Femur (tissue), 1 donor: ENCODE measurements at regions not wholly inside any gene's neighbourhood (a gene's known extent, or its start where the extent isn't known, plus 50 kb on each side); places are given as distances from the start of the nearest gene placed in this dataset.
"Not testable (repeated sequence)": the region's sequence is repeated elsewhere in the genome, so short reads cannot be mapped to it uniquely, and the experiment has no call there.

ENCODE experiments used
- DNase-seq: peaks from one replicate; pipeline ENCODE4 v3.0.0-alpha.2; 2017

- not testable (repeated sequence) for DNase-seq
Observed at GRCh38 chr4:154907345-154908045, 126.4 kb downstream of the RBM46 start.

GRCh38 chr4:154908168-154908567, 127.1 kb downstream of the RBM46 start:
- DNase-seq = no peak

GRCh38 chr4:154911097-154911496, 130.0 kb downstream of the RBM46 start:
- no peak for DNase-seq

- DNase-seq = no peak
Observed at GRCh38 chr4:154911608-154912098, 130.6 kb downstream of the RBM46 start.

GRCh38 chr4:154916068-154916467, 135.0 kb downstream of the RBM46 start:
- DNase-seq = no peak

- DNase-seq = no peak
Observed at GRCh38 chr4:154927126-154927680, 146.1 kb downstream of the RBM46 start.

- DNase-seq = no peak
Observed at GRCh38 chr4:154928640-154929257, 147.7 kb downstream of the RBM46 start.

- DNase-seq = no peak
Observed at GRCh38 chr4:154936873-154937272, 155.8 kb downstream of the RBM46 start.

- DNase-seq = no peak
Observed at GRCh38 chr4:154939851-154940250, 158.8 kb downstream of the RBM46 start.

GRCh38 chr4:154942176-154942575, 161.1 kb downstream of the RBM46 start:
- no peak for DNase-seq

- no peak for DNase-seq
Observed at GRCh38 chr4:154944996-154945395, 163.9 kb downstream of the RBM46 start.

GRCh38 chr4:154946113-154946512, 165.0 kb downstream of the RBM46 start:
- no peak for DNase-seq

- DNase-seq = no peak
Observed at GRCh38 chr4:154953691-154954090, 172.6 kb downstream of the RBM46 start.

- DNase-seq = no peak
Observed at GRCh38 chr4:154954117-154954516, 173.0 kb downstream of the RBM46 start.

GRCh38 chr4:154958121-154958520, 177.0 kb downstream of the RBM46 start:
- no peak for DNase-seq

GRCh38 chr4:154958621-154959358, 177.7 kb downstream of the RBM46 start:
- peak; percentile 65 for DNase-seq

- DNase-seq = no peak
Observed at GRCh38 chr4:154959756-154960155, 178.7 kb downstream of the RBM46 start.

GRCh38 chr4:154960476-154960875, 179.4 kb downstream of the RBM46 start:
- no peak for DNase-seq

- DNase-seq = no peak
Observed at GRCh38 chr4:154961263-154961662, 180.2 kb downstream of the RBM46 start.

- no peak for DNase-seq
Observed at GRCh38 chr4:154973244-154974035, 192.4 kb downstream of the RBM46 start.

- DNase-seq = no peak
Observed at GRCh38 chr4:154977228-154977627, 196.2 kb downstream of the RBM46 start.

- DNase-seq = peak; percentile 66
Observed at GRCh38 chr4:154982187-154983047, 201.3 kb downstream of the RBM46 start.
